Aorta (tissue), 5 donors: ENCODE measurements at regions not wholly inside any gene's neighbourhood (a gene's known extent, or its start where the extent isn't known, plus 50 kb on each side); places are given as distances from the start of the nearest gene placed in this dataset.
"Not testable (repeated sequence)": the region's sequence is repeated elsewhere in the genome, so short reads cannot be mapped to it uniquely, and the experiment has no call there.

Experiments
- ATAC-seq: fragments of 200-7000 bp; cut with Tn5 transposase; one replicate; pipeline ENCODE4 v1.9.1; 2022; ENCODE audit warnings: moderate library complexity; ENCODE audit not compliant: low FRiP score
- DNase-seq, 2 donors: peaks; one replicate each; pipeline ENCODE4 v3.0.0-alpha.2; 2020
- H3K27ac ChIP-seq, 2 donors: one replicate each; pipeline ENCODE4 v1.5.1; 2013; ENCODE audit warnings: low read length in 2 of 2, mild to moderate bottlenecking in 2 of 2, moderate library complexity in 2 of 2, control low read depth in 1 of 2, inconsistent platforms in 1 of 2, low read depth in 1 of 2
- H3K27me3 ChIP-seq, 2 donors: one replicate each; pipeline ENCODE4 v1.6.1; 2013; ENCODE audit warnings: control low read depth in 1 of 2, low read length in 1 of 2, mild to moderate bottlenecking in 1 of 2, moderate library complexity in 1 of 2; ENCODE audit not compliant: insufficient read depth in 2 of 2, control insufficient read depth in 1 of 2
- H3K36me3 ChIP-seq, 2 donors: one replicate each; pipeline ENCODE4 v1.6.1; 2013; ENCODE audit warnings: control low read depth in 1 of 2, low read length in 1 of 2, mild to moderate bottlenecking in 1 of 2; ENCODE audit not compliant: insufficient read depth in 2 of 2, control insufficient read depth in 1 of 2
- H3K4me1 ChIP-seq, 2 donors: one replicate each; pipeline ENCODE4 v1.6.1; 2013; ENCODE audit warnings: low read length in 2 of 2, control low read depth in 1 of 2, mild to moderate bottlenecking in 1 of 2, moderate library complexity in 1 of 2; ENCODE audit not compliant: insufficient read depth in 2 of 2, control insufficient read depth in 1 of 2
- H3K4me3 ChIP-seq, 2 donors: one replicate each; pipeline ENCODE4 v1.5.1; 2013; ENCODE audit warnings: low read length in 2 of 2, control low read depth in 1 of 2, mild to moderate bottlenecking in 1 of 2
- H3K9me3 ChIP-seq: one replicate; pipeline ENCODE4 v1.6.1; 2013; ENCODE audit warnings: mild to moderate bottlenecking, low read length; ENCODE audit not compliant: control insufficient read depth
- WGBS, 2 donors: extraction: QIAGEN DNeasy Blood & Tissue Kit; methylation state at CpG; one replicate each; pipeline ENCODE4 v1.1.7; 2013; 5-methylcytosine and 5-hydroxymethylcytosine counted together
- intact Hi-C, 2 donors: fragments of 100-400 bp; cut with DNase I; formaldehyde crosslinking; loops; one replicate each; pipeline versions ENCODE4 v1.14.2 to v1.15.0; 2022
- donor health status: healthy with polysubstance abuse.
- donor health status: Bipolar disorder and iron deficiency.
- donor health status: DM: no; HTN: no; CAD: no.
- donor health status: DM: no; HTN: no; CAD: no.
- donor health status: DM: yes; HTN: yes; CAD: no.

DNA sequence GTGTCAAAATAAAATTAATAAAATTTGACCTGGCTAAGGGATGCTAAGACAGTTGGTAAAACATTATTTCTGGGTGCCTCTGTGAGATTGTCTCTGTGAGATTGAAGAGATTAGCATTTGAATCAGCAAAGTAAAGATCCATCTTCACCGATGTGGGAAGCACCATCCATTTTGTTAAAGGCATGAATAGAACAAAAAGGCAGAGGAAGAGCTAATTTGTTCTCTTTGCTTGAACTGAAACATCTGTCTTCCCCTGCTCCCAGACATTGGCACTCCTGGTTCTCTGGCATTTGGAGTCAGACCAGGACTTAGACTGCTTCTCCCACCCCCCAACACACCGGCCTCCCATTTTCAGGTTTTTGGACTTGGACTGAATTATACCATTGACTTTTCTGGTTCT, 603.8 kb upstream of the LINC00305 start:
- Histone ChIP-seq H3K4me1 (no peaks in the 10 kb centered on the region), H3K36me3 (no peaks in the 10 kb centered on the region), H3K27me3 (no peaks in the 10 kb centered on the region), H3K9me3 (no peaks in the 10 kb centered on the region), H3K4me3 (no peak overlapping the region), H3K27ac (no peak overlapping the region)
- ATAC-seq = no peak
- 54 to 57% methylated on average over 2 of the region's 2 CpGs for WGBS, 2 donors
- intact Hi-C loops = no loop called here
- DNase-seq = no peak

DNA sequence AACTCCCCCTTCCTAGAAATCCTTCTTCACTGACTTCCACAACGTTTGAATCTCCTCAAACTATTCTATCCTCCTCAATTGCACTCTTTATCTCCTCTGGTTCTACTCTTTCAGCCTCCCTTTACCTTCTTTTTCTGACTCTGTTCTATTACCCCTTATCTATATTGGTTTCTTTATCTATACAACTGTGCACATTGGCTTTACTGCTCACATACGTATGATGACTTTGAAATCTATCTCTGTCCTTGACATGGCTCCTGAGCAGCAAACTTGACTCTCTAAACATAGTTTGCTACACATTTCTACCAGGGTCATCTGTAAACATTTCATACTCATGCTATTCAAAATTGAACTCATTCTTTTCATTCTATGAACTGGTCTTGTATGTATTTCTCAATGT, 601.0 kb upstream of the LINC00305 start:
- H3K4me1 ChIP-seq = no peaks in the 10 kb centered on the region
- no peaks in the 10 kb centered on the region for H3K36me3 ChIP-seq
- H3K9me3 ChIP-seq = no peaks in the 10 kb centered on the region
- no peak overlapping the region for H3K4me3 ChIP-seq
- intact Hi-C loops = no loop called here
- H3K27ac ChIP-seq = no peak overlapping the region
- DNase-seq (no peak), ATAC-seq (no peak)
- H3K27me3 ChIP-seq = no peaks in the 10 kb centered on the region
- 63 to 68% methylated on average over 2 of the region's 2 CpGs for WGBS, 2 donors

DNA sequence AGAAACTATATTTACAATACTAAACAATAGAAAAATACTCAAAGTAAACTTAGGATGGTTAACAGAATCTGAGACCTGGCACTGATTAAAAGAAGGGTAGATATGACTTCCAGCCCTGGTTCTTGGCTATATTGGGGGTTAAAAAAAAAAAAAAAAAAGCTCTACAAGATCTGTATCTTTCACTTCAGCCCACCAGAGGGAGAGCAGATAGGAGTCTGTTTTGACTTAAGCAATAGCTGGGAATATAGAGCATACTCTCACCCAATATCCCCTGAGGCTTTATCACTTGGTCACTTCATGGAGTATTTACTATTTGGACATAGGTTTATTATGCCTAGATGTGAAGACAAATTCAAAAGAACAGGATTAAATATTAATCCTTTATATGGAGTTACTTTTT, 598.9 kb upstream of the LINC00305 start:
- no peak for ATAC-seq
- intact Hi-C loops = no loop called here

DNA sequence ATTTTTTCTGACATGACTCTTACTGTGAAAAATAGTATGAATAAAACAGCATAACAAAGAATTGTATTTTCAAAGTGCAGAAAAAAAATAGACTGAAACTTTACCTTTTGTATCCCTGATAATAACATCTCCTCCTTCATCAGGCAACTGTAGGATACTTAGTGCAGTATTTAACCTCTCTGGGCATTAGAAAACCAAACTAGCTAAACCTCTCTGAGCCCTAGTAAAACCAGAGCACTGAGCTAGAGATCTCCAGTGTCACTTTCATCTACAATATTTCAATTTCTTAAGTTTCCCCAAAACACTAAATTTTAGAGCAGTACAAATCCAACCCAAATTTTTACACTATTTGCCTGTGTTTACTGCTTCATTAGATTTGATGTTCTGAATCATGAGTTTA, 594.0 kb upstream of the LINC00305 start:
- ATAC-seq = no peak
- intact Hi-C loops = no loop called here
- Histone ChIP-seq H3K27me3 (no peaks in the 10 kb centered on the region), H3K27ac (no peak overlapping the region), H3K9me3 (no peaks in the 10 kb centered on the region), H3K4me1 (no peaks in the 10 kb centered on the region), H3K36me3 (no peaks in the 10 kb centered on the region), H3K4me3 (no peak overlapping the region)
- no peak for DNase-seq

More for the DNA sequence above, 598.9 kb upstream of the LINC00305 start:
- H3K4me3 ChIP-seq = no peak overlapping the region
- no peaks in the 10 kb centered on the region for H3K27me3 ChIP-seq
- H3K27ac ChIP-seq = no peak overlapping the region
- H3K36me3 ChIP-seq = no peaks in the 10 kb centered on the region
- H3K4me1 ChIP-seq = no peaks in the 10 kb centered on the region
- no peaks in the 10 kb centered on the region for H3K9me3 ChIP-seq
- DNase-seq = no peak

DNA sequence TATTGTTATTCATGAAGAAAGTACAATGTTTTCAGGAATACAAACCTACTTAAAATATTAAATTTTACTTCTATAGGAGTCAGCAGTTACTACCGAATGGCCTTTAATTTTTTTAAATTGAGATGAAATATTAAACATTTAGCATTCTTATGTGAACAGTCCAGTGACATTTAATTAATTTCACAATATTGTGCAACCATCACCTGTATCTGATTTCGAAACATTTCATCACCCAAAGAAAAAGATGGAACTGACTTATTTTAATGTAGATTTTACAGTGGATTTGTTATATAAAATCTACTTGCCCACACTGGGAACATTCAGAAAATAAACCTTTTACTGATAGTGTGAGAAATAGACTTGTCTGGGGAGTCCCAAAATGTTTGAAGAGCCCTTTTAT, 585.2 kb upstream of the LINC00305 start:
- H3K36me3 ChIP-seq = no peaks in the 10 kb centered on the region
- no peaks in the 10 kb centered on the region for H3K4me1 ChIP-seq
- intact Hi-C loops = no loop called here
- ATAC-seq (no peak), DNase-seq (no peak)
- H3K27me3 ChIP-seq = no peaks in the 10 kb centered on the region
- peaks cover 1% of the 10 kb centered on the region for H3K9me3 ChIP-seq
- WGBS, 2 donors = 88 to 93% methylated on average over 2 of the region's 2 CpGs
- no peak overlapping the region for H3K27ac ChIP-seq
- no peak overlapping the region for H3K4me3 ChIP-seq

DNA sequence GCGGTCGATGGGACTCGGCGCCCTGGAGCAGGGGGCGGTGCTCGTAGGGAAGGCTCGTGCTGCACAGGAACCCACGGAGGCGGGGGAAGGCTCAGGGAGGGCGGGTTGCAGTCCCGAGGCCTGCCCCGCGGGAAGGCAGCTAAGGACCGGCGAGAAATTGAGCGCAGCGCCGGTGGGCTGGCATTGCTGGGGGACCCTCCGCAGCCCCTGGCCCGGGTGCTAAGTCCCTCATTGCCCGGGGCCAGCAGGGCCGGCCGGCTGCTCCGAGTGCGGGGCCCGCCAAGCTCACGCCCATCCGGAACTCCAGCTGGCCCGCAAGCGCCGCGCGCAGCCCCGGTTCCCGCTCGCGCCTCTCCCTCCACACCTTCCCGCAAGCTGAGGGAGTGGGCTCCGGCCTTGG, 576.8 kb upstream of the LINC00305 start:
- ATAC-seq, H3K4me3 ChIP-seq, H3K27ac ChIP-seq, H3K9me3 ChIP-seq, intact Hi-C loops, H3K27me3 ChIP-seq, DNase-seq, H3K36me3 ChIP-seq, H3K4me1 ChIP-seq: not testable (repeated sequence)
- WGBS, 2 donors = 92 to 98% methylated on average over 22 to 39 of the region's 39 CpGs

DNA sequence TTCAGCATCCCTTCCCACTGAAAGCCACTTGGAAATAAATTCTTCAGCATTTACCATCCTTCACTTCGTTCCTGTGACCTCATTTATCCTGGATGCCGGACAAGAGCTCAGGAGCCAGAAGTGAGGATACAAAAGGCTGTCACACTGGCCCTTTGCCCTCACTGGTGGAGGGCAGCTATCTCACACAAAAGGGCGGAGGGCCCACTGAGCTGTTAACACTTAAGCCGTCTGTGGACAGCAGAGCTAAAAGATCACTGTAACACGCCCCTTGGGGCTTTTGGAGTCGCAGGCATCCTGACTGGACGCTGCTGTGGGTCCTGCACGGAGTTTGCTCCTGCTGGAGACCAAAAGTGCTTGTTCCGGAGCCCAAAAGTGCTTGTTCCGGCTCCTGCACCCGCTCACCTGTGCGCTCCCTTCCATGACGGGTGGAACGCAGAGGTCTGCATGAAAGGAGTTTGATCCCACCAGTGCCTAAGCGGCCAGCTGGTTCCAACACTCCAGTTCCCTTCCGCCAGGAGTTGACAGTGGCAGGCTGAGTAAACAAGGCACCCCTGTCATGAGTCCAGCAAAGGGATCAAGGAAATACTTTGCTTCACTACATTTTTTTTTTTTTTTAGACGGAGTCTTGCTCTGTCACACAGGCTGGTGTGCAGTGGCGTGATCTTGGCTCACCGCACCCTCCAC, 572.0 kb upstream of the LINC00305 start:
- Histone ChIP-seq H3K36me3 (no peaks in the 10 kb centered on the region), H3K4me3 (no peak overlapping the region), H3K9me3 (no peaks in the 10 kb centered on the region), H3K27me3 (no peaks in the 10 kb centered on the region), H3K4me1 (no peaks in the 10 kb centered on the region), H3K27ac (no peak overlapping the region)
- WGBS, 2 donors = 77 to 79% methylated on average over 19 of the region's 19 CpGs
- intact Hi-C loops = no loop called here
- ATAC-seq = no peak
- no peak for DNase-seq

DNA sequence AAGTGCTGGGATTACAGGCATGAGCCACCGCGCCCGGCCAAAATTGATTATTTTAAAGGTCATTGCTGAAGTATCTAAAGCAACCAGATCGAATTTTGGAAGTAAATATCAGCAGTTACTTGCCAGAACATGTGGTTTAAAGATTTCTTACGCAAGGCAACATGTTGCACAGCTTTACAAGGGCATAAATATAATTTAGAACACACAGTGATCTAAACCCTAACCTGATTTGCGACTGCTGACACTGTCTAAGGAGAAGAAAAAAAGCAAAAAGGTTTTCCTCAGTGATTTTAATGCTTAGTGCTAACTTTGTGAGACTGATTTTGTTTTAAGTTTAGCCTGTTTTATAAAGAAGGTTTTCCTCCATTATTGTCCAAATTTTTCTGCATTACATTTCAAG, 569.9 kb upstream of the LINC00305 start:
- Histone ChIP-seq H3K4me3 (no peak overlapping the region), H3K27me3 (no peaks in the 10 kb centered on the region), H3K27ac (no peak overlapping the region), H3K4me1 (no peaks in the 10 kb centered on the region), H3K36me3 (no peaks in the 10 kb centered on the region), H3K9me3 (no peaks in the 10 kb centered on the region)
- intact Hi-C loops = no loop called here
- no peak for ATAC-seq
- 55 to 67% methylated on average over 3 to 6 of the region's 6 CpGs for WGBS, 2 donors
- DNase-seq = no peak

DNA sequence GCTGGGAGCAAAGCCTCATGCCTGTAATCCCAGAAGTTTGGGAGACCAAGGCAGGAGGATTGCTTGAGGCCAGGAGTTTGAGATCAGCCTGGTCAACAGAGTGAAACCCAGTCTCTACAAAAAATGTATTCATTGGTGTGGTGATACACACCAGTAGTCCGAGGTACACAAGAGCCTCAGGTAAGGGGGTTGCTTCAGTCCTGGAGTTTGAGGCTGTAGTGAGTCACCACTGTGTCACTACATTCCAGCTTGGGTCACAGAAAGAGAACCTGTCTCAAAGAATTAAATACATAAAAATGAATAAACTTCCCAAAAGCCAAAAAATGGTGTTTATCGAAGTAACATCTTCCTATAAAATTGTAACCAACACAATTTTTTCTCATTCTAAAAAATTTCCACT, 568.1 kb upstream of the LINC00305 start:
- 47 to 72% methylated on average over 2 of the region's 2 CpGs for WGBS, 2 donors
- DNase-seq = no peak
- Histone ChIP-seq H3K27me3 (no peaks in the 10 kb centered on the region), H3K27ac (no peak overlapping the region), H3K4me3 (no peak overlapping the region), H3K9me3 (no peaks in the 10 kb centered on the region), H3K36me3 (no peaks in the 10 kb centered on the region), H3K4me1 (no peaks in the 10 kb centered on the region)
- intact Hi-C loops = no loop called here
- ATAC-seq = no peak
